ENCODE measurements at regions not wholly inside any gene's neighbourhood (a gene's known extent, or its start where the extent isn't known, plus 50 kb on each side); places are given as distances from the start of the nearest gene placed in this dataset.

DNA sequence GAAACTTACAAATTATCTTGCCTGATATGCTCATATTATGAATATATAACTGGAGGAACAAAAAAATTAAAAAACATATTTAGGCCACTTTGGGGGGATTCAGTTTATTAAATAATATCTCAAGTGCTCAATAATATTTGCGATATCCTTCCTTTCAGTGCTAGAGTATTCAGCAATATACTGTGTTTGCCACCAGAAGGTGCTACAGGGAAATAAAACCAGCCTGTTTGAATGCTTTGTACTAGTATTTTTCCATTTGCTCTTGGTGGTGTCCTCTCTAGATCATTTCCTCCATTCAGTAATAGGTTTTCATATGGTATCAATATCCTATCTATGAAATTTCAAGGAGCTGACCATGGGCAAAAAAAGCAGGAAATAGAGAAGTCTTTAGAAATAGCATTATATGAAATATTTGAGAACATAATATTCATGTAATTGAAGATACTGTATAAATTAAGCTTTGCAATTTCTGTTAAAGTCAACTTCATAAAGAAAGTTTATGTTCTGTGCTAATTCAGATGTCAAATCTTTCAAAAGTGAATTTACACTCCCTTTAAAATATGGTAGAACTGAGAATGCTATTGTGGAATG lies 106.2 kb upstream of the NAV3 start:
- no peak overlapping the region for H3K4me3 ChIP-seq (ENCODE audit: low read depth, low read length)
- TF ChIP-seq, protein P1, sequence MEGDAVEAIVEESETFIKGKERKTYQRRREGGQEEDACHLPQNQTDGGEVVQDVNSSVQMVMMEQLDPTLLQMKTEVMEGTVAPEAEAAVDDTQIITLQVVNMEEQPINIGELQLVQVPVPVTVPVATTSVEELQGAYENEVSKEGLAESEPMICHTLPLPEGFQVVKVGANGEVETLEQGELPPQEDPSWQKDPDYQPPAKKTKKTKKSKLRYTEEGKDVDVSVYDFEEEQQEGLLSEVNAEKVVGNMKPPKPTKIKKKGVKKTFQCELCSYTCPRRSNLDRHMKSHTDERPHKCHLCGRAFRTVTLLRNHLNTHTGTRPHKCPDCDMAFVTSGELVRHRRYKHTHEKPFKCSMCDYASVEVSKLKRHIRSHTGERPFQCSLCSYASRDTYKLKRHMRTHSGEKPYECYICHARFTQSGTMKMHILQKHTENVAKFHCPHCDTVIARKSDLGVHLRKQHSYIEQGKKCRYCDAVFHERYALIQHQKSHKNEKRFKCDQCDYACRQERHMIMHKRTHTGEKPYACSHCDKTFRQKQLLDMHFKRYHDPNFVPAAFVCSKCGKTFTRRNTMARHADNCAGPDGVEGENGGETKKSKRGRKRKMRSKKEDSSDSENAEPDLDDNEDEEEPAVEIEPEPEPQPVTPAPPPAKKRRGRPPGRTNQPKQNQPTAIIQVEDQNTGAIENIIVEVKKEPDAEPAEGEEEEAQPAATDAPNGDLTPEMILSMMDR (IDR thresholded peaks at IDR 0.05; ENCODE audit: low read depth, low read length, missing control alignments) = peak; percentile 47
- DNase-seq (ENCODE audit: low read depth) = no peak

DNA sequence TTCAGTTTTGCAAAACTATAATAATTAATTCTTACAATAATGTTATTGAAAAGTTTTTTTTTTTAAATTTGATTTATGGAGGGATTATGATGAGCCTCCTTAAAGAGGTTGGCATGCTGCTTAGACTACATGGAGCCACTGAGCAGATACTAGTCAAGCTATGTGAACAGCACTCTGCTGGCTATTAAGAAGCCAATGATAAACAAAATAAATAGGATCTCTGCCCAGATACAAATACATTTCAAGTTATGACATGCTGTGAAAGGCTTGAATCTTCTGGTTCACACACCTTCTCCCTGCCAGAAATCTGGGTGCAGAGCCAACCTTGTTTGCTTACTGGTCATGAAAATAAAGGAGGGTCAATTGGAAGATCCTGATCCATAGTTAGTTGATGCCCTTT lies 107.4 kb upstream of the NAV3 start:
- TF ChIP-seq, protein P1 (IDR thresholded peaks at IDR 0.05; ENCODE audit: low read depth, low read length, missing control alignments) = no peak
- no peak overlapping the region for H3K4me3 ChIP-seq (ENCODE audit: low read depth, low read length)
- no peak for DNase-seq (ENCODE audit: low read depth)

DNA sequence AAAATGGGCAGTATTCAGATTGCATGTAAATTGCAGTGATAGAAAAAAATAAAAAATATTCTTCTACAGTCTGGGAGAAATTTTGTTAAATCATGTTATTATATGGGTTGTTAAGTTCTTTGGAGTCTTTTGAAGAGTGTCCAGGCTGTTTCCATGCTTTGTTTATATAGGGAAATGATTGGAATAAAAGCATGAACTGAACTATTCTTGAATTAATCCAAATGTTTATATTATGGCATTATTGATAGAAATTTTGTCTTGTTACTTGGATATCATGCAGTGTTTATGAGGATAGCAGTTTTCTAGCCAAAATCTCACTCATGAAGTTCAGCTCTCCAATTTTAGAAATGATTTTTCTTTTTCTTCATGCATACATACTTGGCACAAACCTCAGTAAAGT lies 108.2 kb upstream of the NAV3 start:
- H3K4me3 ChIP-seq (ENCODE audit: low read depth, low read length) = no peak overlapping the region
- DNase-seq (ENCODE audit: low read depth) = no peak
- TF ChIP-seq, protein P1 (IDR thresholded peaks at IDR 0.05; ENCODE audit: low read depth, low read length, missing control alignments) = no peak

DNA sequence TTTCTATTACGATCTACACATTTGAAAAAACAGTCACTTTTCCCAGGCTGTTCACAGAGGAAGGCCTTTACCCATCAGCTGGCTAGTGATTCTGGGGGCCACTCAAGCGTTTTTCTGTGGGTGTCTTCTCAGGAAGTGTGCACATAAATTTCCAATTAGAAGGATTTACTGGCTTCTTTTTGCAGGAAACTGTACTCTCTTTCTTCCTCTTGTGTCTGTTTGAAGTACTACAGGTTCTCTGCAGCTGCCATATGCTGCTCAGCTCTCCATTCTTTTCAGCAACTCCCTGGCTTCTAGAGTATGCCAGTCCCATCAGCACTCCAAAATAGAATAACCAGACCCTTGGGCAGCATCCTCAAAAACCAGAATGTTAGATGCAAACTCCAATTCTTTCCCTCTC lies 110.4 kb upstream of the NAV3 start:
- TF ChIP-seq, protein P1 (IDR thresholded peaks at IDR 0.05; ENCODE audit: low read depth, low read length, missing control alignments) = no peak
- no peak overlapping the region for H3K4me3 ChIP-seq (ENCODE audit: low read depth, low read length)
- DNase-seq (ENCODE audit: low read depth) = no peak

DNA sequence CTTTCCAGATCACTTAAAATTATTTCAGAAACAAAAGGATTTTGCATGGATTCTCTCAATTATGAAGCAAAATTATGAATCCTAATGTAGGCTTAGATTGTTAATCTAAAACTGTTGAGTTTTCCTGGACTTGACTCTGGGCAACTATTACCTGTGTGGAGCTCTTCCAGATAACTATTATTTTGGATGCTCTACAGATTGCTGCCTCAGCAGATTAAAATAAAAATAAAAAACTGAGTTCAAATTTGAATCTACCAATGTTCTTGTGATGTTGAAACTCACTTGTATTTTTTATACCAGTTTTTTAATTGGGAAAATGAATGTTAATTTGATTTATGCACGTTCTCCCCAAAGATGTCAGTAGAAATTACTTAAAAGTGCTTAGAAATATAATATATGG lies 120.5 kb upstream of the NAV3 start:
- TF ChIP-seq, protein P1 (IDR thresholded peaks at IDR 0.05; ENCODE audit: low read depth, low read length, missing control alignments) = no peak
- no peak for DNase-seq (ENCODE audit: low read depth)
- no peak overlapping the region for H3K4me3 ChIP-seq (ENCODE audit: low read depth, low read length)

DNA sequence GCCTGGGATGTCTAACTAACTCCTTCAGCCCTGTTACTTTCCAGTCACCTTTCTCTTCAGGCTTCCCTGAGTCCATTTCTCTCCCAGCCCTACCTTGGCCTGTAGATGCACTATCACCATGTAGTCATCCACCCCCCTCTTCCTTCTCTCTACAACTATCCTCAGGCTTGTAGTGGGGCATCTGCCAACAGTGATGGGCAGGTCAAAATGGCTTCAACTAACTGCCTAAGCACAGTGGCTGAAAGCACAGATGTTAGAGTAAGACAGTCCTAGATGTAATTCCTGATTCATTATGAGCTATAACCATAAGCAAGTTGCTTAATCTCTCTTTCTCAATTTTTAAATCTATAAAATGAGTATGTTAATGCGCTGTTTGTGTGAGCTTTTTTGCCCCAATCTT lies 133.6 kb upstream of the NAV3 start:
- H3K4me3 ChIP-seq (ENCODE audit: low read depth, low read length) = no peak overlapping the region
- TF ChIP-seq, protein P1 (IDR thresholded peaks at IDR 0.05; ENCODE audit: low read depth, low read length, missing control alignments) = no peak
- DNase-seq (ENCODE audit: low read depth) = no peak

DNA sequence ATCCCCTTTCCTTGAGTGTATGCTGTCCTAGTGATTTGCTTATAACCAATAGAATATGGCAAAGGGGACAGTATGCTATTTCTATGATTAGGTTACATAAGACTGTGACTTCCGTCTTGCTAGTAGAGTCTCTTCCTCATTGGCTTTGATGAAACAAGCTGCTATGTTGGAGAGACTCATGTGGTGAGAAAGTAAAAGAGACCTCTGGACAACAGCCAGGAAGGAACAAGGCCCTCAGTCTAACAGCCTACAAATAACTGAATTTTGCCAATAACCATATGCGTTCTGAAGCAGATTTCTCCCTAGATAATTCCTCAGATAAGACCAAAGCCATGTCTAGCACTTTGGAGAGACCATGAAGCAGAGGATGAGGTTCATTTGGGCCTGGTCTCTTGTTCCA lies 134.5 kb upstream of the NAV3 start:
- TF ChIP-seq, protein P1 (IDR thresholded peaks at IDR 0.05; ENCODE audit: low read depth, low read length, missing control alignments) = no peak
- DNase-seq (ENCODE audit: low read depth) = no peak
- no peak overlapping the region for H3K4me3 ChIP-seq (ENCODE audit: low read depth, low read length)
